HepG2 (cell line): ENCODE measurements at regions not wholly inside any gene's neighbourhood (a gene's known extent, or its start where the extent isn't known, plus 50 kb on each side); places are given as distances from the start of the nearest gene placed in this dataset.

Experiments
- ATAC-seq: fragments of 200-7000 bp; cut with Tn5 transposase; 3 replicates; pipeline ENCODE4 v1.9.1; 2020; ENCODE audit warnings: mild to moderate bottlenecking, moderate library complexity
- BruUV-seq: library from RNA; stranded (reverse); fragments of 400-500 nt; replicated peaks from 2 replicates; lab custom pipeline; 2021; lab: Mats Ljungman, UMichigan
- CTCF ChIA-PET: fragments of 300-600 bp; formaldehyde crosslinking; extraction: SDS; loops from one replicate; lab custom pipeline; 2021; ENCODE audit warnings: low total read pairs, inconsistent platforms, low intra/inter-chr PET ratio; lab: Yijun Ruan, JAX
- POLR2A ChIA-PET: fragments of 350-600 bp; sonication (Branson Sonifier 250); formaldehyde crosslinking; loops from one replicate; lab custom pipeline; 2020; ENCODE audit warnings: antibody characterized with exemption, inconsistent platforms; lab: Yijun Ruan, JAX
- DNase-seq: peaks from one replicate; pipeline ENCODE4 v3.0.0-alpha.2; 2015; ENCODE audit warnings: low spot score
- FAIRE-seq: peaks from 3 replicates; lab custom pipeline; 2011; peaks lifted over from hg19 to GRCh38; lab: Jason Lieb, UNC
- H2AFZ ChIP-seq: one replicate; pipeline ENCODE4 v1.6.1; 2011; ENCODE audit warnings: low read length, inconsistent platforms
- H3K27ac ChIP-seq: fragments of 300-600 bp; 3 replicates; pipeline ENCODE4 v1.8.0; 2011; ENCODE audit warnings: mixed run types, mild to moderate bottlenecking, mixed read lengths, low read length, inconsistent platforms; ENCODE audit not compliant: insufficient read depth; ENCODE audit errors: extremely low read length
- H3K27me3 ChIP-seq, 2 experiments: fragments of 200-600 bp in 1 of 2; 2 replicates in 1 of 2; 3 replicates in 1 of 2; pipeline versions ENCODE4 v1.6.0 to v1.8.0; 2011; ENCODE audit warnings: low read length in 2 of 2, mild to moderate bottlenecking in 2 of 2, moderate library complexity in 2 of 2, inconsistent platforms in 1 of 2; ENCODE audit not compliant: insufficient read depth in 2 of 2, control insufficient read depth in 1 of 2
- H3K36me3 ChIP-seq, 2 experiments: fragments of 200-600 bp in 1 of 2; replicated peaks in 1 of 2; 2 replicates in 1 of 2; 3 replicates in 1 of 2; pipeline versions ENCODE4 v1.5.1 to v1.8.0; 2011; ENCODE audit warnings: low read length in 2 of 2, inconsistent platforms in 1 of 2; ENCODE audit not compliant: insufficient read depth in 2 of 2, control insufficient read depth in 1 of 2
- H3K4me1 ChIP-seq: 2 replicates; pipeline ENCODE4 v1.5.1; 2012; ENCODE audit warnings: low read length, inconsistent platforms; ENCODE audit not compliant: insufficient read depth
- H3K4me2 ChIP-seq: 2 replicates; pipeline ENCODE4 v1.6.0; 2011; ENCODE audit warnings: low read depth, low read length, inconsistent platforms
- H3K4me3 ChIP-seq, 3 experiments: fragments of 200-600 bp in 1 of 3; sonication (generic), shearing (Covaris generic) in 1 of 3; replicated peaks in 1 of 3; 2 replicates each; pipeline ENCODE4 v1.5.1; 2011 to 2016; ENCODE audit warnings: low read length in 3 of 3, inconsistent platforms in 2 of 3, low read depth in 2 of 3, mild to moderate bottlenecking in 2 of 3, control low read depth in 1 of 3, mixed read lengths in 1 of 3; ENCODE audit not compliant: insufficient read depth in 1 of 3
- H3K79me2 ChIP-seq: one replicate; pipeline ENCODE4 v1.6.1; 2011; ENCODE audit warnings: low read length, inconsistent platforms; ENCODE audit not compliant: insufficient read depth
- H3K9ac ChIP-seq: 2 replicates; pipeline ENCODE4 v1.6.0; 2011; ENCODE audit warnings: mild to moderate bottlenecking, low read depth, low read length, inconsistent platforms; ENCODE audit not compliant: insufficient read depth
- H3K9me3 ChIP-seq: 2 replicates; pipeline ENCODE4 v1.5.1; 2012; ENCODE audit warnings: mild to moderate bottlenecking, low read length
- H4K20me1 ChIP-seq: 2 replicates; pipeline ENCODE4 v1.6.0; 2011; ENCODE audit warnings: inconsistent platforms, mild to moderate bottlenecking, low read length, moderate library complexity; ENCODE audit not compliant: insufficient read depth
- HMGA1 ChIP-seq: sonication (generic); formaldehyde crosslinking; conservative IDR thresholded peaks from 2 replicates; pipeline ENCODE4 v1.4.0; 2020; ENCODE audit warnings: missing genetic modification reagents
- KDM6A ChIP-seq: IDR thresholded peaks from 2 replicates; pipeline ENCODE4 v1.6.1; 2016; ENCODE audit warnings: low read depth
- SATB2 ChIP-seq: sonication (generic); formaldehyde crosslinking; IDR thresholded peaks from 2 replicates; pipeline ENCODE4 v1.5.0; 2020; ENCODE audit warnings: missing genetic modification reagents
- ZNF572 ChIP-seq: sonication (generic); formaldehyde crosslinking; IDR thresholded peaks from 2 replicates; pipeline ENCODE4 v1.5.1; 2020; ENCODE audit warnings: mild to moderate bottlenecking, missing genetic modification reagents
- WGBS: methylation state at CpG from one replicate; pipeline ENCODE4 v1.1.6; 2017; ENCODE audit warnings: low lambda C conversion rate; 5-methylcytosine and 5-hydroxymethylcytosine counted together
- in situ Hi-C: cut with HindIII; loops from 2 replicates; pipeline ENCODE4 v1.10.0; 2017; ENCODE audit warnings: low pct_unique_long_range_greater_than_20kb; ENCODE audit not compliant: extremely low pct_ligation_motif_present
- intact Hi-C: fragments of 100-400 bp; cut with micrococcal nuclease; formaldehyde crosslinking; loops from one replicate; pipeline ENCODE4 v1.10.0; 2022; ENCODE audit not compliant: unreplicated experiment
- TF ChIP-seq, protein P1 (sequence below): IDR thresholded peaks from 2 replicates; pipeline ENCODE4 v1.6.1; 2018; ENCODE audit warnings: missing genetic modification reagents

DNA sequence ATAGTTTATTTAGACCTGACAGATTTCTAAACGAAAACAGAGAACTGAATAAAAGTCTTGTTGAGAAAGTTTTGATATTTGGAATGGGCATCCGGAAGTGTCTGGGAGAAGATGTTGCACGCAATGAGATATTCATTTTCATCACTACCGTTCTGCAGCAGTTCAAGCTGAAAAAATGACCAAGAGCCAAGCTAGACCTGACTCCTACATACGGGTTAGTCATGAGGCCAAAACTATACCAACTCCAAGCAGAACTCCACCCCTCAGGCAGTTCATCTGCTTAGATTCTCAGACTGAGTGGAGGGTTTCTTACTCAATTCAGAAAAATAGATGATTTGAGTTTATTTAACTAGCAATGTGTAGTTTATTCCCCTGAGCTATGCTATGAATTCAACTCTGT is 95.4 kb upstream of the ANXA1 start:
- no peak for FAIRE-seq
- BruUV-seq: no TSS peak

DNA sequence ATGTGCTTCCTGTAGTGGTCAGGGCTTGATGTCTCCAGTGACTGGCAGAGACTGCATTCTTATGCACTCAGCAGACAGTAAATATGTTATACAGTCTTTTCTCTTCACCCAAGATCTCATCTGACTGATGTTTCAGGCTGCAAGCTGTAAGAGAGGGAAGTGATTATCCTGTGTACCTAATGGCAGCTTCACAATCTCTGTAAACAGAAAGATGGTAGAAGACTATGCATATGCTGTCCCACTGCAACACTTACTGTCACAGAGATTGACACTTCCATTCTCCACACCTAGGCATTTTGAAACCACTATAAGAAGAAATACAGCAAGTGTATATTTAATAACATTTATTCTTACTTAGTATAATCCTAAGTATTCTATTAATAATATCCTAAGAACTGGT is 97.6 kb upstream of the ANXA1 start:
- no peaks in the 10 kb centered on the region for H3K36me3 ChIP-seq
- in situ Hi-C loops: no loop called here
- H3K4me3 ChIP-seq: no peak overlapping the region
- TF ChIP-seq ZNF572 (CRISPR knock-in tag): no peak
- TF ChIP-seq, all 625 proteins: peak for 0
- Histone ChIP-seq H3K9ac (no peak overlapping the region), H3K4me2 (no peak overlapping the region), H4K20me1 (no peaks in the 10 kb centered on the region), H3K79me2 (no peaks in the 10 kb centered on the region), H2AFZ (no peak overlapping the region), H3K27ac (no peak overlapping the region), H3K4me1 (peaks cover 7% of the 10 kb centered on the region), H3K27me3 (no peaks in the 10 kb centered on the region), H3K9me3 (no peaks in the 10 kb centered on the region)
- ATAC-seq: no peak
- no peak for DNase-seq
- no TSS peak for BruUV-seq
- FAIRE-seq: no peak
- intact Hi-C loops: no loop called here
- POLR2A ChIA-PET: no interaction called here
- CTCF ChIA-PET: no interaction called here

More for the DNA sequence above, 95.4 kb upstream of the ANXA1 start:
- Histone ChIP-seq H3K9me3 (no peaks in the 10 kb centered on the region), H3K4me2 (no peak overlapping the region), H3K9ac (no peak overlapping the region), H3K27ac (no peak overlapping the region), H2AFZ (no peak overlapping the region), H4K20me1 (no peaks in the 10 kb centered on the region), H3K36me3 (no peaks in the 10 kb centered on the region), H3K79me2 (no peaks in the 10 kb centered on the region), H3K27me3 (no peaks in the 10 kb centered on the region; a peak in 1 of 5 replicates), H3K4me3 (no peak overlapping the region), H3K4me1 (no peaks in the 10 kb centered on the region)
- DNase-seq: no peak
- 50% methylated on average over 5 of the region's 5 CpGs for WGBS
- CTCF ChIA-PET: no interaction called here
- intact Hi-C loops (no loop called here), in situ Hi-C loops (no loop called here)
- ATAC-seq: no peak
- POLR2A ChIA-PET: no interaction called here
- TF ChIP-seq SATB2 (CRISPR knock-in tag) (no peak), KDM6A (CRISPR knock-in tag) (no peak), HMGA1 (CRISPR knock-in tag) (no peak)
- TF ChIP-seq, protein P1, sequence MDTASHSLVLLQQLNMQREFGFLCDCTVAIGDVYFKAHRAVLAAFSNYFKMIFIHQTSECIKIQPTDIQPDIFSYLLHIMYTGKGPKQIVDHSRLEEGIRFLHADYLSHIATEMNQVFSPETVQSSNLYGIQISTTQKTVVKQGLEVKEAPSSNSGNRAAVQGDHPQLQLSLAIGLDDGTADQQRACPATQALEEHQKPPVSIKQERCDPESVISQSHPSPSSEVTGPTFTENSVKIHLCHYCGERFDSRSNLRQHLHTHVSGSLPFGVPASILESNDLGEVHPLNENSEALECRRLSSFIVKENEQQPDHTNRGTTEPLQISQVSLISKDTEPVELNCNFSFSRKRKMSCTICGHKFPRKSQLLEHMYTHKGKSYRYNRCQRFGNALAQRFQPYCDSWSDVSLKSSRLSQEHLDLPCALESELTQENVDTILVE (CRISPR knock-in tag): no peak
